H1 (cell line): ENCODE measurements at regions not wholly inside any gene's neighbourhood (a gene's known extent, or its start where the extent isn't known, plus 50 kb on each side); places are given as distances from the start of the nearest gene placed in this dataset.

Experiments used
- CTCF ChIA-PET: fragments of 300-600 bp; sonication (Branson Sonifier 250); formaldehyde crosslinking; loops from one replicate; lab custom pipeline; 2021; ENCODE audit not compliant: partially characterized antibody; lab: Charles Lee
- POLR2A ChIA-PET: fragments of 300-600 bp; sonication (Branson Sonifier 250); formaldehyde crosslinking; loops from one replicate; lab custom pipeline; 2021; ENCODE audit warnings: inconsistent platforms; ENCODE audit not compliant: partially characterized antibody; lab: Charles Lee
- DNase-seq, 2 experiments: peaks; one replicate each; pipeline versions ENCODE4 v3.0.0 to v3.0.0-alpha.2; 2010 to 2022; ENCODE audit warnings: low spot score in 2 of 2, low read depth in 1 of 2, mixed read lengths in 1 of 2
- FAIRE-seq: peaks from 2 replicates; lab custom pipeline; 2011; peaks lifted over from hg19 to GRCh38; lab: Jason Lieb, UNC
- H2AFZ ChIP-seq: 2 replicates; pipeline ENCODE4 v1.8.1; 2012; ENCODE audit warnings: low read length, inconsistent platforms
- H2AK5ac ChIP-seq: 2 replicates; pipeline ENCODE4 v1.6.1; 2013; ENCODE audit warnings: low read depth, low read length
- H2BK120ac ChIP-seq: replicated peaks from 2 replicates; pipeline ENCODE3; 2013; ENCODE audit warnings: low read depth, low read length, inconsistent platforms
- H2BK12ac ChIP-seq: 2 replicates; pipeline ENCODE4 v1.6.1; 2013; ENCODE audit warnings: low read depth, low read length
- H2BK15ac ChIP-seq: 2 replicates; pipeline ENCODE4 v1.6.1; 2013; ENCODE audit warnings: low read length
- H2BK20ac ChIP-seq: 2 replicates; pipeline ENCODE4 v1.6.1; 2013; ENCODE audit warnings: low read length
- H2BK5ac ChIP-seq: 2 replicates; pipeline ENCODE4 v1.6.1; 2013; ENCODE audit warnings: low read depth, low read length
- H3K14ac ChIP-seq: 2 replicates; pipeline ENCODE4 v1.6.1; 2013; ENCODE audit warnings: inconsistent platforms; ENCODE audit not compliant: insufficient read length
- H3K18ac ChIP-seq: 2 replicates; pipeline ENCODE4 v1.6.1; 2013; ENCODE audit warnings: low read length; ENCODE audit errors: extremely low read depth
- H3K23ac ChIP-seq: 2 replicates; pipeline ENCODE4 v1.6.1; 2013; ENCODE audit warnings: inconsistent platforms; ENCODE audit not compliant: insufficient read length
- H3K23me2 ChIP-seq: 2 replicates; pipeline ENCODE4 v1.6.1; 2013; ENCODE audit warnings: low read depth, low read length
- H3K27ac ChIP-seq: 2 replicates; pipeline ENCODE4 v1.6.1; 2011; ENCODE audit warnings: low read depth, low read length, inconsistent platforms
- H3K27me3 ChIP-seq, 4 experiments: replicated peaks in 1 of 4; 1 replicate in 1 of 4; 2 replicates in 3 of 4; pipeline versions ENCODE4 v1.6.1 to v1.8.1; 2011 to 2013; ENCODE audit warnings: low read length in 3 of 4, mild to moderate bottlenecking in 3 of 4, inconsistent platforms in 2 of 4, mixed read lengths in 2 of 4, moderate library complexity in 1 of 4; ENCODE audit not compliant: control insufficient read depth in 3 of 4, insufficient read depth in 3 of 4; ENCODE audit errors: extremely low read depth in 1 of 4
- H3K36me3 ChIP-seq, 4 experiments: 2 replicates each; pipeline versions ENCODE4 v1.6.1 to v1.8.1; 2011 to 2013; ENCODE audit warnings: mild to moderate bottlenecking in 4 of 4, low read length in 3 of 4, moderate library complexity in 2 of 4, control low read depth in 1 of 4, inconsistent platforms in 1 of 4; ENCODE audit not compliant: insufficient read depth in 4 of 4, control insufficient read depth in 2 of 4
- H3K4ac ChIP-seq: replicated peaks from 2 replicates; pipeline ENCODE3; 2013; ENCODE audit warnings: low read length, low read depth, mixed read lengths, inconsistent platforms; ENCODE audit not compliant: insufficient read length
- H3K4me1 ChIP-seq, 4 experiments: replicated peaks in 1 of 4; 1 replicate in 1 of 4; 2 replicates in 3 of 4; pipeline versions ENCODE4 v1.6.1 to v1.8.1; 2011 to 2013; ENCODE audit warnings: low read length in 3 of 4, inconsistent platforms in 2 of 4, mixed read lengths in 1 of 4; ENCODE audit not compliant: insufficient read depth in 4 of 4, control insufficient read depth in 3 of 4
- H3K4me2 ChIP-seq, 2 experiments: 2 replicates each; pipeline versions ENCODE4 v1.6.1 to v1.8.1; 2011 to 2013; ENCODE audit warnings: low read depth in 2 of 2, low read length in 2 of 2, control low read depth in 1 of 2, inconsistent platforms in 1 of 2, mild to moderate bottlenecking in 1 of 2; ENCODE audit not compliant: insufficient read depth in 1 of 2
- H3K4me3 ChIP-seq, 4 experiments: fragments of 200-600, 300-600 bp in 1 of 4; sonication (generic), shearing (Covaris generic), sonication (Bioruptor Twin) in 1 of 4; 2 replicates each; pipeline versions ENCODE4 v1.5.1 to v1.8.1; 2011 to 2016; ENCODE audit warnings: low read length in 4 of 4, low read depth in 3 of 4, control low read depth in 2 of 4, inconsistent platforms in 2 of 4, mild to moderate bottlenecking in 2 of 4, mixed read lengths in 1 of 4, moderate library complexity in 1 of 4; ENCODE audit not compliant: insufficient read depth in 2 of 4; ENCODE audit errors: extremely low read depth in 1 of 4
- H3K56ac ChIP-seq: replicated peaks from 2 replicates; pipeline ENCODE3; 2013; ENCODE audit warnings: low read depth, mild to moderate bottlenecking, mixed read lengths, low read length, inconsistent platforms; ENCODE audit not compliant: insufficient read length
- H3K79me1 ChIP-seq: 2 replicates; pipeline ENCODE4 v1.6.1; 2013; ENCODE audit warnings: low read depth, low read length, control low read depth
- H3K79me2 ChIP-seq, 2 experiments: 2 replicates each; pipeline versions ENCODE4 v1.6.1 to v1.8.1; 2012 to 2013; ENCODE audit warnings: low read length in 2 of 2, mild to moderate bottlenecking in 2 of 2, inconsistent platforms in 1 of 2; ENCODE audit not compliant: insufficient read depth in 2 of 2, control insufficient read depth in 1 of 2
- H3K9ac ChIP-seq, 4 experiments: replicated peaks in 1 of 4; 1 replicate in 1 of 4; 2 replicates in 3 of 4; pipeline versions ENCODE4 v1.6.1 to v1.8.1; 2011 to 2013; ENCODE audit warnings: low read depth in 3 of 4, low read length in 3 of 4, control low read depth in 2 of 4, mild to moderate bottlenecking in 2 of 4, moderate library complexity in 2 of 4, inconsistent platforms in 1 of 4; ENCODE audit errors: extremely low read depth in 1 of 4
- H3K9me3 ChIP-seq, 2 experiments: 2 replicates each; pipeline versions ENCODE4 v1.6.1 to v1.8.1; 2012 to 2013; ENCODE audit warnings: mild to moderate bottlenecking in 2 of 2, moderate library complexity in 2 of 2, control low read depth in 1 of 2, inconsistent platforms in 1 of 2, low read depth in 1 of 2, low read length in 1 of 2, mixed read lengths in 1 of 2; ENCODE audit not compliant: insufficient read depth in 2 of 2
- H4K20me1 ChIP-seq, 2 experiments: replicated peaks in 1 of 2; 2 replicates each; pipeline versions ENCODE3 to v1.8.1; 2011 to 2013; ENCODE audit warnings: inconsistent platforms in 2 of 2, low read length in 2 of 2, mild to moderate bottlenecking in 1 of 2; ENCODE audit not compliant: insufficient read depth in 2 of 2, control insufficient read depth in 1 of 2
- H4K5ac ChIP-seq: 2 replicates; pipeline ENCODE4 v1.6.1; 2013; ENCODE audit warnings: low read length, low read depth, mixed read lengths, inconsistent platforms; ENCODE audit not compliant: insufficient read length
- H4K8ac ChIP-seq: 2 replicates; pipeline ENCODE4 v1.8.0; 2013; ENCODE audit warnings: mild to moderate bottlenecking, moderate library complexity, low read length, inconsistent platforms; ENCODE audit not compliant: insufficient read depth; ENCODE audit errors: extremely low read depth
- H4K91ac ChIP-seq: replicated peaks from 2 replicates; pipeline ENCODE3; 2013; ENCODE audit warnings: low read length, mixed read lengths, inconsistent platforms; ENCODE audit not compliant: insufficient read length
- EZH2 ChIP-seq: fragments of 200-600 bp; sonication (generic); IDR thresholded peaks from 2 replicates; pipeline ENCODE4 v1.7.1; 2012; ENCODE audit warnings: low read depth, mild to moderate bottlenecking, moderate library complexity, low read length, inconsistent platforms; ENCODE audit not compliant: severe bottlenecking
- WGBS, 2 experiments: shearing (Covaris generic) in 1 of 2; methylation state at CpG; one replicate each; pipeline versions ENCODE4 v1.1.6 to v1.1.7; 2013 to 2015; ENCODE audit warnings: low lambda C conversion rate in 2 of 2, mixed read lengths in 2 of 2, inconsistent platforms in 1 of 2, low coverage in 1 of 2, missing lambda C conversion rate in 1 of 2; ENCODE audit not compliant: insufficient replicate concordance in 2 of 2, insufficient coverage in 1 of 2, insufficient read length in 1 of 2; ENCODE audit errors: extremely low coverage in 1 of 2, missing lambda C conversion rate in 1 of 2; 5-methylcytosine and 5-hydroxymethylcytosine counted together

DNA sequence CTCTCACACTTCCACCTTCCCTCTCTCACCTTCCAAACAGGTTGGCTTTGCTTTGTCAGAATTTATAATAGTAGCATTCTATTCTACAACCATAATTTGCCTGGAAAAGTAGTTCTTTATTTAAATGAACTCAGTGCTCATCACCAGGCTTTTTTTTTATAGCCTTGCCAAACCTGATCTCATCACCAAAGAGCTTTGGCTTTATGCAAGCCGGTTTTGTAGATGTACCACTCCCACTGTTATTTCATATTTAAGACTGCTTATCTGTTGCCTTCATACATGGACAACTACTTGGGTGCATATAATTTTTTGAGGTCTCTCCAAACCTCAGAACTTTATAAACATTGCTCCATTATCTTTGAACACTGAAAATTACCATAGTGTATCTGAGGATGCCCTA is 246.1 kb upstream of the PPP2R3A start:
- Histone ChIP-seq H3K14ac (no peak overlapping the region), H3K79me1 (no peaks in the 10 kb centered on the region), H3K23me2 (no peaks in the 10 kb centered on the region), H2BK15ac (no peak overlapping the region), H4K20me1 (no peaks in the 10 kb centered on the region), H3K4me1 (peaks cover 3 to 4% (median 3%) of the 10 kb centered on the region in 4 experiments; a peak in 6 of 7 replicates), H4K5ac (no peak overlapping the region), H4K91ac (no peak overlapping the region), H3K18ac (no peak overlapping the region), H3K36me3 (no peaks in the 10 kb centered on the region), H3K4me2 (no peak overlapping the region), H2BK120ac (no peak overlapping the region), H3K27ac (no peak overlapping the region), H3K79me2 (no peaks in the 10 kb centered on the region), H3K9me3 (no peaks in the 10 kb centered on the region), H2BK12ac (no peak overlapping the region), H3K9ac (no peak overlapping the region), H2AK5ac (no peak overlapping the region), H4K8ac (no peak overlapping the region), H2BK20ac (no peak overlapping the region), H2BK5ac (no peak overlapping the region), H3K27me3 (no peaks in the 10 kb centered on the region), H3K56ac (no peak overlapping the region), H2AFZ (no peak overlapping the region), H3K4ac (no peak overlapping the region), H3K4me3 (no peak overlapping the region), H3K23ac (no peak overlapping the region)
- POLR2A ChIA-PET, result no interaction called here
- DNase-seq, result no peak
- TF ChIP-seq EZH2, result no peak
- 83% methylated on average over 1 of the region's 1 CpG; no CpG with 5 or more reads in 1 of the 2 experiments for WGBS, 2 experiments
- FAIRE-seq, result no peak
- CTCF ChIA-PET, result interaction anchor here (0.7 kb wide), 1 partner anchor 733 kb away, joined by 3 read pairs; no protein-coding TSS in a partner anchor
